IMR-90 (cell line): ENCODE measurements at regions not wholly inside any gene's neighbourhood (a gene's known extent, or its start where the extent isn't known, plus 50 kb on each side); places are given as distances from the start of the nearest gene placed in this dataset.

Experiments used
- ATAC-seq: fragments of 200-7000 bp; cut with Tn5 transposase; 2 replicates; pipeline ENCODE4 v1.9.1; 2020; ENCODE audit warnings: low read depth, mild to moderate bottlenecking, moderate library complexity
- BruUV-seq: library from RNA; stranded (reverse); fragments of 400-500 nt; replicated peaks from 2 replicates; lab custom pipeline; 2021; lab: Mats Ljungman, UMichigan
- CTCF ChIA-PET: fragments of 300-600 bp; formaldehyde crosslinking; extraction: SDS; loops from one replicate; lab custom pipeline; 2021; ENCODE audit warnings: antibody characterized with exemption; lab: Yijun Ruan, JAX
- POLR2A ChIA-PET: fragments of 300-600 bp; sonication (Branson Sonifier 250); formaldehyde crosslinking; loops from one replicate; lab custom pipeline; 2022; ENCODE audit warnings: antibody characterized with exemption; ENCODE audit not compliant: unreplicated experiment; lab: Charles Lee
- DNase-seq: peaks from one replicate; pipeline ENCODE4 v3.0.0; 2013
- H2AFZ ChIP-seq: replicated peaks from 2 replicates; pipeline ENCODE3; 2013; ENCODE audit warnings: low read length, mild to moderate bottlenecking; ENCODE audit not compliant: poor library complexity
- H2AK5ac ChIP-seq: 2 replicates; pipeline ENCODE4 v1.6.1; 2013; ENCODE audit warnings: low read depth, low read length, inconsistent platforms
- H2AK9ac ChIP-seq: replicated peaks from 2 replicates; pipeline ENCODE3; 2013; ENCODE audit warnings: mild to moderate bottlenecking, low read depth, low read length, moderate library complexity; ENCODE audit not compliant: poor library complexity
- H2BK120ac ChIP-seq: 2 replicates; pipeline ENCODE4 v1.6.1; 2013; ENCODE audit warnings: low read depth, low read length, inconsistent platforms
- H2BK15ac ChIP-seq: 3 replicates; pipeline ENCODE4 v1.6.1; 2013; ENCODE audit warnings: low read depth, low read length, inconsistent platforms
- H2BK20ac ChIP-seq: 2 replicates; pipeline ENCODE4 v1.6.1; 2013; ENCODE audit warnings: low read depth, mild to moderate bottlenecking, inconsistent platforms, low read length, moderate library complexity
- H2BK5ac ChIP-seq: 2 replicates; pipeline ENCODE4 v1.6.1; 2013; ENCODE audit warnings: mild to moderate bottlenecking, low read depth, low read length, inconsistent platforms; ENCODE audit not compliant: poor library complexity, severe bottlenecking
- H3K14ac ChIP-seq: replicated peaks from 2 replicates; pipeline ENCODE4 v1.6.1; 2013; ENCODE audit warnings: low read depth, low read length, inconsistent platforms
- H3K18ac ChIP-seq: 2 replicates; pipeline ENCODE4 v1.6.1; 2013; ENCODE audit warnings: low read depth, low read length, control low read depth
- H3K23ac ChIP-seq: 2 replicates; pipeline ENCODE4 v1.6.1; 2013; ENCODE audit warnings: low read depth, low read length, inconsistent platforms
- H3K27ac ChIP-seq: 2 replicates; pipeline ENCODE4 v1.5.1; 2013; ENCODE audit warnings: mild to moderate bottlenecking, control low read depth, low read length; ENCODE audit not compliant: insufficient read depth
- H3K27me3 ChIP-seq: 2 replicates; pipeline ENCODE4 v1.6.1; 2013; ENCODE audit warnings: low read length; ENCODE audit not compliant: control insufficient read depth, insufficient read depth
- H3K36me3 ChIP-seq: 2 replicates; pipeline ENCODE4 v1.6.1; 2013; ENCODE audit warnings: low read length, mixed read lengths; ENCODE audit not compliant: control insufficient read depth, insufficient read depth
- H3K4ac ChIP-seq: 2 replicates; pipeline ENCODE4 v1.6.1; 2013; ENCODE audit warnings: low read depth, low read length, inconsistent platforms
- H3K4me1 ChIP-seq: 2 replicates; pipeline ENCODE4 v1.6.1; 2013; ENCODE audit warnings: low read length, mixed read lengths; ENCODE audit not compliant: control insufficient read depth, insufficient read depth
- H3K4me2 ChIP-seq: 2 replicates; pipeline ENCODE4 v1.6.1; 2013; ENCODE audit warnings: low read depth, mild to moderate bottlenecking, control low read depth, low read length, moderate library complexity
- H3K4me3 ChIP-seq: 2 replicates; pipeline ENCODE4 v1.5.1; 2013; ENCODE audit warnings: low read depth, mild to moderate bottlenecking, control low read depth, low read length, moderate library complexity; ENCODE audit not compliant: insufficient read depth
- H3K56ac ChIP-seq: 2 replicates; pipeline ENCODE4 v1.6.1; 2013; ENCODE audit warnings: low read length, inconsistent platforms; ENCODE audit not compliant: insufficient read depth; ENCODE audit errors: extremely low read depth
- H3K79me1 ChIP-seq, 2 experiments: 2 replicates each; pipeline ENCODE4 v1.6.1; 2013; ENCODE audit warnings: low read length in 2 of 2, inconsistent platforms in 1 of 2, low read depth in 1 of 2
- H3K9ac ChIP-seq: 2 replicates; pipeline ENCODE4 v1.6.1; 2013; ENCODE audit warnings: low read depth, low read length, control low read depth
- H3K9me1 ChIP-seq: 2 replicates; pipeline ENCODE4 v1.6.1; 2013; ENCODE audit warnings: low read length, inconsistent platforms; ENCODE audit not compliant: insufficient read depth
- H3K9me3 ChIP-seq: 2 replicates; pipeline ENCODE4 v1.6.1; 2013; ENCODE audit warnings: low read length; ENCODE audit not compliant: control insufficient read depth, insufficient read depth
- H4K20me1 ChIP-seq: 2 replicates; pipeline ENCODE4 v1.6.1; 2013; ENCODE audit warnings: low read length, inconsistent platforms; ENCODE audit not compliant: insufficient read depth
- H4K5ac ChIP-seq: 2 replicates; pipeline ENCODE4 v1.6.1; 2013; ENCODE audit warnings: mild to moderate bottlenecking, low read depth, low read length, control low read depth
- H4K8ac ChIP-seq, 2 experiments: 2 replicates each; pipeline ENCODE4 v1.6.1; 2013; ENCODE audit warnings: low read depth in 2 of 2, low read length in 2 of 2, control low read depth in 1 of 2, inconsistent platforms in 1 of 2
- H4K91ac ChIP-seq: 2 replicates; pipeline ENCODE4 v1.6.1; 2013; ENCODE audit warnings: low read depth, low read length, inconsistent platforms; ENCODE audit not compliant: insufficient read depth
- BHLHE40 ChIP-seq: fragments of 150-350 bp; IDR thresholded peaks from 2 replicates; pipeline ENCODE4 v1.6.1; 2016; ENCODE audit warnings: mild to moderate bottlenecking, low read depth, low read length
- MAFK ChIP-seq: IDR thresholded peaks from 2 replicates; pipeline ENCODE4 v1.6.1; 2012; ENCODE audit warnings: low read depth, low read length, improper control_type of control experiment
- MAZ ChIP-seq: IDR thresholded peaks from 2 replicates; pipeline ENCODE4 v1.6.1; 2012; ENCODE audit warnings: low read depth, mild to moderate bottlenecking, low read length, improper control_type of control experiment, moderate library complexity, borderline replicate concordance
- POLR2A ChIP-seq: IDR thresholded peaks from 2 replicates; pipeline ENCODE4 v1.6.1; 2012; ENCODE audit warnings: mild to moderate bottlenecking, low read depth, low read length
- RAD21 ChIP-seq: IDR thresholded peaks from 2 replicates; pipeline ENCODE4 v1.6.1; 2012; ENCODE audit warnings: low read length, improper control_type of control experiment
- RCOR1 ChIP-seq: IDR thresholded peaks from 2 replicates; pipeline ENCODE4 v1.6.1; 2012; ENCODE audit warnings: mild to moderate bottlenecking, low read length, improper control_type of control experiment; ENCODE audit not compliant: insufficient replicate concordance
- SMC3 ChIP-seq: fragments of 150-350 bp; IDR thresholded peaks from 2 replicates; pipeline ENCODE4 v1.6.1; 2016; ENCODE audit warnings: low read depth, mild to moderate bottlenecking, antibody characterized with exemption, low read length, moderate library complexity
- USF2 ChIP-seq: fragments of 150-350 bp; IDR thresholded peaks from 2 replicates; pipeline ENCODE4 v1.6.1; 2017; ENCODE audit warnings: mild to moderate bottlenecking, antibody characterized with exemption, low read length, low read depth
- WGBS, 2 experiments: methylation state at CpG; one replicate each; pipeline versions ENCODE4 v1.1.5 to v1.1.7; 2013; ENCODE audit warnings: missing lambda C conversion rate in 2 of 2; ENCODE audit not compliant: insufficient read length in 1 of 2; ENCODE audit errors: extremely low coverage in 2 of 2; 5-methylcytosine and 5-hydroxymethylcytosine counted together
- dilution Hi-C: fragments of 300-500 bp; cut with HindIII; formaldehyde crosslinking; loops from one replicate; pipeline ENCODE4 v1.14.3; 2018; ENCODE audit warnings: low sequenced_read_pairs; ENCODE audit not compliant: unreplicated experiment
- in situ Hi-C: fragments of 300-500 bp; cut with MboI; formaldehyde crosslinking; loops from 3 replicates; pipeline ENCODE4 v1.14.3; 2019; ENCODE audit warnings: low sequenced_read_pairs, inconsistent platforms, mixed read lengths
- intact Hi-C: fragments of 100-400 bp; cut with micrococcal nuclease; formaldehyde crosslinking; loops from 2 replicates; pipeline ENCODE4 v1.10.0; 2022

GRCh38 chr10:6648894-6649720 lies 69.0 kb upstream of the PRKCQ start:
- H3K9me3 ChIP-seq, result no peaks in the 10 kb centered on the region
- no peaks in the 10 kb centered on the region for H3K79me1 ChIP-seq
- no peak overlapping the region for H2BK20ac ChIP-seq
- no peak overlapping the region for H4K91ac ChIP-seq
- TF ChIP-seq RCOR1 (no peak), MAFK (no peak), USF2 (no peak), BHLHE40 (no peak), POLR2A (no peak), SMC3 (no peak), MAZ (no peak), RAD21 (no peak)
- dilution Hi-C loops, result no loop called here
- no peak overlapping the region for H3K4me3 ChIP-seq
- H2BK120ac ChIP-seq, result no peak overlapping the region
- H2AK5ac ChIP-seq, result no peak overlapping the region
- WGBS, 2 experiments, result no CpG with 5 or more reads among the region's 8 CpGs
- H3K18ac ChIP-seq, result no peak overlapping the region
- intact Hi-C loops, result no loop called here
- H4K8ac ChIP-seq, result no peak overlapping the region
- no peaks in the 10 kb centered on the region for H3K4me1 ChIP-seq
- no peak overlapping the region for H3K14ac ChIP-seq
- DNase-seq (no peak), ATAC-seq (no peak)
- in situ Hi-C loops, result no loop called here
- no peak overlapping the region for H3K23ac ChIP-seq
- no peak overlapping the region for H2BK15ac ChIP-seq
- no peak overlapping the region for H3K27ac ChIP-seq
- no peak overlapping the region for H3K56ac ChIP-seq
- H3K36me3 ChIP-seq, result no peaks in the 10 kb centered on the region
- no peak overlapping the region for H3K9ac ChIP-seq
- no peaks in the 10 kb centered on the region for H4K20me1 ChIP-seq
- no peak overlapping the region for H2AFZ ChIP-seq
- H3K4ac ChIP-seq, result no peak overlapping the region
- no peak overlapping the region for H2BK5ac ChIP-seq
- peaks cover 1% of the 10 kb centered on the region; the same call in 1 of the 2 replicates for H3K27me3 ChIP-seq
- no peak overlapping the region for H2AK9ac ChIP-seq
- ChIA-PET POLR2A (no interaction called here), CTCF (interaction anchor here (0.6 kb wide), 1 partner anchor 1223 kb away, joined by 3 read pairs; no protein-coding TSS in a partner anchor)
- no TSS peak for BruUV-seq
- H3K4me2 ChIP-seq, result no peak overlapping the region
- H3K9me1 ChIP-seq, result no peaks in the 10 kb centered on the region
- H4K5ac ChIP-seq, result no peak overlapping the region
